ENCODE measurements at regions not wholly inside any gene's neighbourhood (a gene's known extent, or its start where the extent isn't known, plus 50 kb on each side); places are given as distances from the start of the nearest gene placed in this dataset.

GRCh38 chr1:208607616-208608015, 363.4 kb upstream of the PLXNA2 start:
- TF ChIP-seq EZH2 (optimal IDR thresholded peaks at IDR 0.05; ENCODE audit: low read depth, low read length) = no peak
- TF ChIP-seq CTCF (IDR thresholded peaks at IDR 0.05; ENCODE audit: low read length) = no peak
- TF ChIP-seq EZH2phosphoT487 (IDR thresholded peaks at IDR 0.05; ENCODE audit: low read length) = no peak

Measured in MM.1S (cell line).